HG03135 (cell line): ENCODE measurements at regions not wholly inside any gene's neighbourhood (a gene's known extent, or its start where the extent isn't known, plus 50 kb on each side); places are given as distances from the start of the nearest gene placed in this dataset.
A peak's percentile ranks its signal among the peaks of the same experiment; 100 is the strongest.

Experiments
- ATAC-seq: cut with Tn5 transposase; IDR thresholded peaks from one replicate; pipeline ENCODE4 v1.9.1; 2021; ENCODE audit warnings: mild to moderate bottlenecking, moderate library complexity; ENCODE audit not compliant: unreplicated experiment

- no peak for ATAC-seq
Measured at GRCh38 chr11:80420374-80420773, 979.5 kb upstream of the TENM4 start.

GRCh38 chr11:80417681-80418080 lies 976.9 kb upstream of the TENM4 start:
- no peak for ATAC-seq

- no peak for ATAC-seq
Measured at GRCh38 chr11:80415580-80415979, 974.8 kb upstream of the TENM4 start.

GRCh38 chr11:80414181-80415165 lies 973.6 kb upstream of the TENM4 start:
- no peak for ATAC-seq

- ATAC-seq = no peak
Measured at GRCh38 chr11:80412604-80413003, 971.8 kb upstream of the TENM4 start.

GRCh38 chr11:80393210-80393609 lies 952.4 kb upstream of the TENM4 start:
- no peak for ATAC-seq

- ATAC-seq = no peak
Measured at GRCh38 chr11:80390505-80390904, 949.7 kb upstream of the TENM4 start.

GRCh38 chr11:80388536-80388935 lies 947.7 kb upstream of the TENM4 start:
- ATAC-seq = no peak

GRCh38 chr11:80388130-80388529 lies 947.3 kb upstream of the TENM4 start:
- ATAC-seq = no peak

GRCh38 chr11:80383655-80384054 lies 942.8 kb upstream of the TENM4 start:
- ATAC-seq = no peak

- ATAC-seq = no peak
Measured at GRCh38 chr11:80379620-80380278, 938.9 kb upstream of the TENM4 start.

- ATAC-seq = no peak
Measured at GRCh38 chr11:80371931-80372330, 931.1 kb upstream of the TENM4 start.

GRCh38 chr11:80365980-80366379 lies 925.1 kb upstream of the TENM4 start:
- ATAC-seq = no peak

GRCh38 chr11:80365076-80365725 lies 924.4 kb upstream of the TENM4 start:
- ATAC-seq = peak; percentile 70

GRCh38 chr11:80362563-80363340 lies 921.9 kb upstream of the TENM4 start:
- ATAC-seq = no peak

GRCh38 chr11:80355251-80355650 lies 914.4 kb upstream of the TENM4 start:
- no peak for ATAC-seq

- no peak for ATAC-seq
Measured at GRCh38 chr11:80350541-80350940, 909.7 kb upstream of the TENM4 start.

GRCh38 chr11:80349997-80350396 lies 909.2 kb upstream of the TENM4 start:
- ATAC-seq = no peak

GRCh38 chr11:80346353-80347059 lies 905.7 kb upstream of the TENM4 start:
- no peak for ATAC-seq

GRCh38 chr11:80343436-80343835 lies 902.6 kb upstream of the TENM4 start:
- no peak for ATAC-seq
